ENCODE measurements at regions not wholly inside any gene's neighbourhood (a gene's known extent, or its start where the extent isn't known, plus 50 kb on each side); places are given as distances from the start of the nearest gene placed in this dataset.

GRCh38 chr16:35142147-35142808 lies 1682.9 kb downstream of the TP53TG3F start:
- Mint-ChIP-seq H3K4me1 (no peaks in the 10 kb centered on the region), H3K36me3 (peaks cover 4% of the 10 kb centered on the region), H3K27ac (no peak overlapping the region), H3K4me3 (no peak overlapping the region), H3K27me3 (ENCODE audit: low read depth) (no peaks in the 10 kb centered on the region), H3K9me3 (peaks cover 39% of the 10 kb centered on the region)
- no peak for DNase-seq (ENCODE audit: low spot score in 2 of 2, unreplicated experiment in 2 of 2)
- no peak for TF ChIP-seq CTCF (IDR thresholded peaks at IDR 0.05; ENCODE audit: unreplicated experiment)

- H3K27me3 Mint-ChIP-seq (ENCODE audit: low read depth): no peaks in the 10 kb centered on the region
- H3K27ac Mint-ChIP-seq: no peak overlapping the region
- H3K36me3 Mint-ChIP-seq: peaks cover 4% of the 10 kb centered on the region
- no peaks in the 10 kb centered on the region for H3K4me1 Mint-ChIP-seq
- H3K4me3 Mint-ChIP-seq: no peak overlapping the region
- TF ChIP-seq CTCF (IDR thresholded peaks at IDR 0.05; ENCODE audit: unreplicated experiment): no peak
- H3K9me3 Mint-ChIP-seq: peaks cover 37% of the 10 kb centered on the region
- no peak for DNase-seq (ENCODE audit: low spot score in 2 of 2, unreplicated experiment in 2 of 2)
Observed at GRCh38 chr16:35142809-35143192, 1683.4 kb downstream of the TP53TG3F start.

- H3K4me1 Mint-ChIP-seq: no peaks in the 10 kb centered on the region
- H3K9me3 Mint-ChIP-seq: peaks cover 41% of the 10 kb centered on the region
- no peaks in the 10 kb centered on the region for H3K27me3 Mint-ChIP-seq (ENCODE audit: low read depth)
- TF ChIP-seq CTCF (IDR thresholded peaks at IDR 0.05; ENCODE audit: unreplicated experiment): no peak
- H3K4me3 Mint-ChIP-seq: no peak overlapping the region
- H3K36me3 Mint-ChIP-seq: peaks cover 4% of the 10 kb centered on the region
- H3K27ac Mint-ChIP-seq: no peak overlapping the region
- DNase-seq (ENCODE audit: low spot score in 2 of 2, unreplicated experiment in 2 of 2): no peak
Observed at GRCh38 chr16:35144212-35144932, 1685.0 kb downstream of the TP53TG3F start.

- H3K4me1 Mint-ChIP-seq: no peaks in the 10 kb centered on the region
- H3K27ac Mint-ChIP-seq: no peak overlapping the region
- no peak for DNase-seq (ENCODE audit: low spot score in 2 of 2, unreplicated experiment in 2 of 2)
- H3K4me3 Mint-ChIP-seq: no peak overlapping the region
- H3K9me3 Mint-ChIP-seq: peaks cover 35% of the 10 kb centered on the region
- no peak for TF ChIP-seq CTCF (IDR thresholded peaks at IDR 0.05; ENCODE audit: unreplicated experiment)
- H3K36me3 Mint-ChIP-seq: peaks cover 2% of the 10 kb centered on the region
- no peaks in the 10 kb centered on the region for H3K27me3 Mint-ChIP-seq (ENCODE audit: low read depth)
Observed at GRCh38 chr16:35146031-35146710, 1686.8 kb downstream of the TP53TG3F start.

DNA sequence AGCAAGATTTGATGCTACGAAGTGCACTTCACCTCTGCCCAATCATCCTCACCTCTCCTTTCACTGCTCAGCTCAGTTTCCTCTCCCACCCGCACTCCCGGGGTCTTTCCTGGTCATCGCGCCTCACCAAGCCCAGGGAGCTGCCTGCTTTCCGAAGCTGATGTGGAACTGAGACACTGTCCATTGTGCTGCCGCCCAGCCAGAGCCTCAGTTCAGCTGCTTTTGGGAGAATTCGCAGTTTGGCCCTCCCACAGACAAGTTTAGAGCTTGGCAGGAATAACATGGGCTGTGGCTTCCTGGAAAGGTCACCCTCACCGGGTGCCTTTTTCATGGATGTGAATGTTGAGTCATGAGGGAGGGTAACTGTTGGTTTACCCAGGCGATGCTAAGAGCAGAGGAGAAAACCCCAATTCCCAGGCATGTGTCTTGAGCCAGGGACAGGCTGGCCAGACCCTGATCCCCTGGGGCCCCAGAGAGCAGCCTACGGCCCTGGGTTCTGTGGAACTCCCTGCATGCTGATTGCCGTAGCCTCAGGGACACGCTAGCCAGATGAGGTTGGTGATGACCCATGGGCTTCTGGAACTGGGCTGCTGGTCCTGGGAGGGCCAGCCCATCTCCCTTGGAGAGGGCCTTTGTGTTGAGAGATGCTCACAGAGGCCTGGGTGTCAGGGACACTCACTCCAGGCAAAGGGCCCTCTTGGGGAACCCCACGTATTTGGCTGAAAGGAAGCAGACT lies 1687.5 kb downstream of the TP53TG3F start:
- no peak overlapping the region for H3K4me3 Mint-ChIP-seq
- no peak overlapping the region for H3K27ac Mint-ChIP-seq
- H3K4me1 Mint-ChIP-seq: no peaks in the 10 kb centered on the region
- H3K27me3 Mint-ChIP-seq (ENCODE audit: low read depth): no peaks in the 10 kb centered on the region
- H3K36me3 Mint-ChIP-seq: peaks cover 3% of the 10 kb centered on the region
- no peak for DNase-seq (ENCODE audit: low spot score in 2 of 2, unreplicated experiment in 2 of 2)
- H3K9me3 Mint-ChIP-seq: peaks cover 38% of the 10 kb centered on the region
- no peak for TF ChIP-seq CTCF (IDR thresholded peaks at IDR 0.05; ENCODE audit: unreplicated experiment)
